OCI-LY7 (cell line): ENCODE measurements at regions not wholly inside any gene's neighbourhood (a gene's known extent, or its start where the extent isn't known, plus 50 kb on each side); places are given as distances from the start of the nearest gene placed in this dataset.
"Not testable (repeated sequence)": the region's sequence is repeated elsewhere in the genome, so short reads cannot be mapped to it uniquely, and the experiment has no call there.

ENCODE experiments used
- BruUV-seq: library from RNA; stranded (reverse); fragments of 400-500 nt; replicated peaks from 2 replicates; lab custom pipeline; 2021; lab: Mats Ljungman, UMichigan
- CTCF ChIA-PET: fragments of 300-600 bp; sonication (Branson Sonifier 250); formaldehyde crosslinking; loops from one replicate; lab custom pipeline; 2022; ENCODE audit warnings: antibody characterized with exemption; ENCODE audit not compliant: unreplicated experiment; lab: Charles Lee
- POLR2A ChIA-PET: fragments of 300-600 bp; sonication (Branson Sonifier 250); formaldehyde crosslinking; loops from one replicate; lab custom pipeline; 2022; ENCODE audit warnings: antibody characterized with exemption; lab: Charles Lee
- DNase-seq: peaks from one replicate; pipeline ENCODE4 v3.0.0-alpha.2; 2015; ENCODE audit warnings: low spot score
- H2AFZ ChIP-seq: fragments of 200-600 bp; sonication (generic), shearing (Covaris generic); 2 replicates; pipeline ENCODE4 v1.6.1; 2014; ENCODE audit warnings: mild to moderate bottlenecking, antibody characterized with exemption, low read length, moderate library complexity
- H3K27ac ChIP-seq: fragments of 200-600 bp; sonication (generic); 2 replicates; pipeline ENCODE4 v1.5.1; 2014; ENCODE audit warnings: mixed run types, low read depth, mild to moderate bottlenecking, moderate library complexity, low read length, inconsistent platforms; ENCODE audit not compliant: poor library complexity, severe bottlenecking
- H3K36me3 ChIP-seq: fragments of 200-600 bp; sonication (generic); 2 replicates; pipeline ENCODE4 v1.6.1; 2014; ENCODE audit warnings: mild to moderate bottlenecking, antibody characterized with exemption, low read length, moderate library complexity, mixed read lengths; ENCODE audit not compliant: insufficient read depth
- H3K4me1 ChIP-seq: fragments of 200-600 bp; sonication (generic); 2 replicates; pipeline ENCODE4 v1.5.1; 2014; ENCODE audit warnings: mild to moderate bottlenecking, low read length; ENCODE audit not compliant: insufficient read depth, poor library complexity, severe bottlenecking
- H3K4me2 ChIP-seq: fragments of 200-600 bp; sonication (generic); 2 replicates; pipeline ENCODE4 v1.6.1; 2014; ENCODE audit warnings: mild to moderate bottlenecking, low read length
- H3K4me3 ChIP-seq: fragments of 200-600 bp; sonication (generic); 2 replicates; pipeline ENCODE4 v1.5.1; 2014; ENCODE audit warnings: mild to moderate bottlenecking, low read depth, low read length; ENCODE audit not compliant: poor library complexity, severe bottlenecking
- H3K79me2 ChIP-seq: fragments of 200-600 bp; sonication (generic); 2 replicates; pipeline ENCODE4 v1.6.1; 2016; ENCODE audit warnings: low read depth, mild to moderate bottlenecking, low read length, moderate library complexity, mixed read lengths; ENCODE audit not compliant: insufficient read depth
- H3K9me2 ChIP-seq: fragments of 200-600 bp; sonication (generic); 2 replicates; pipeline ENCODE4 v1.6.1; 2016; ENCODE audit warnings: mild to moderate bottlenecking, low read length, mixed read lengths; ENCODE audit not compliant: insufficient read depth
- H3K9me3 ChIP-seq: fragments of 200-600 bp; sonication (generic); 2 replicates; pipeline ENCODE4 v1.6.1; 2014; ENCODE audit warnings: mild to moderate bottlenecking, mixed run types, low read length, mixed read lengths
- H4K20me1 ChIP-seq: fragments of 200-600 bp; sonication (generic); 2 replicates; pipeline ENCODE4 v1.6.1; 2014; ENCODE audit warnings: mild to moderate bottlenecking, antibody characterized with exemption, low read length, moderate library complexity, mixed read lengths; ENCODE audit not compliant: insufficient read depth
- CTCF ChIP-seq: fragments of 200-600 bp; sonication (generic); conservative IDR thresholded peaks from 2 replicates; pipeline ENCODE4 v1.5.1; 2014; ENCODE audit warnings: mild to moderate bottlenecking, antibody characterized with exemption, low read length, moderate library complexity, mixed read lengths
- EZH2phosphoT487 ChIP-seq: fragments of 200-600 bp; sonication (generic); IDR thresholded peaks from 2 replicates; pipeline ENCODE4 v1.6.1; 2018; ENCODE audit warnings: low read depth, borderline replicate concordance, mild to moderate bottlenecking, mixed run types, antibody characterized with exemption, low read length, moderate library complexity, mixed read lengths
- intact Hi-C: fragments of 100-400 bp; cut with micrococcal nuclease; formaldehyde crosslinking; loops from one replicate; pipeline ENCODE4 v1.10.0; 2022; ENCODE audit not compliant: unreplicated experiment

DNA sequence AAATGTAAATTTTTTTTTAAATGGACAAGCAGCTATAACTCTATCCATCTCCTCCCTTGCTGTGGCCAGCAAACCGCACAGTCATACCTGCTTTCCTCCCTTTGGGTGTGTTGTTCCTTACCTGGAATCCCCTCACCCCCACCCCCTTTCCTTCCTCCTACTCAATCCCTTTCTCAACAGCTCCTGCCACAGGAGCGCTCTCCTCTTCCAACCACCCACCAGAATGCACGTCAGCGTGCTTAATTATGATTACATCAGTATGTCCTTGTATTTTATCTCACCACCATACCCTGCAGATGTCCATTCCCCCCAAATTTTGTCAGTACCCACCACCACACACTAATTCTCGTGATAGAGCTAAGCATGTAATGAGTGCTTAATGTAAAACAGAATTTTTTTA, 60.9 kb upstream of the LMO2 start:
- H3K27ac ChIP-seq: no peak overlapping the region
- H3K4me1 ChIP-seq: no peaks in the 10 kb centered on the region
- no peaks in the 10 kb centered on the region for H3K36me3 ChIP-seq
- no peak for TF ChIP-seq EZH2phosphoT487
- TF ChIP-seq CTCF: no peak
- no TSS peak for BruUV-seq
- no peak overlapping the region for H2AFZ ChIP-seq
- CTCF ChIA-PET: interaction anchor here (0.6 kb wide), 1 partner anchor 103 kb away, joined by 3 read pairs; no protein-coding TSS in a partner anchor
- no peaks in the 10 kb centered on the region for H3K79me2 ChIP-seq
- H3K9me3 ChIP-seq: no peaks in the 10 kb centered on the region
- H3K4me3 ChIP-seq: no peak overlapping the region
- DNase-seq: no peak
- H4K20me1 ChIP-seq: no peaks in the 10 kb centered on the region
- no peaks in the 10 kb centered on the region for H3K9me2 ChIP-seq
- intact Hi-C loops: no loop called here
- POLR2A ChIA-PET: no interaction called here
- no peak overlapping the region for H3K4me2 ChIP-seq

GRCh38 chr11:33949252-33949913, 57.5 kb upstream of the LMO2 start:
- no peaks in the 10 kb centered on the region for H3K36me3 ChIP-seq
- intact Hi-C loops: no loop called here
- H2AFZ ChIP-seq: no peak overlapping the region
- H3K27ac ChIP-seq: no peak overlapping the region
- no peak overlapping the region for H3K4me2 ChIP-seq
- POLR2A ChIA-PET: no interaction called here
- no peak for DNase-seq
- H4K20me1 ChIP-seq: no peaks in the 10 kb centered on the region
- H3K79me2 ChIP-seq: no peaks in the 10 kb centered on the region
- no peak overlapping the region for H3K4me3 ChIP-seq
- H3K9me2 ChIP-seq: no peaks in the 10 kb centered on the region
- no peaks in the 10 kb centered on the region for H3K9me3 ChIP-seq
- TF ChIP-seq CTCF (no peak), EZH2phosphoT487 (no peak)
- no TSS peak for BruUV-seq
- CTCF ChIA-PET: interaction anchor here (0.5 kb wide), 1 partner anchor 255 kb away, joined by 3 read pairs; no protein-coding TSS in a partner anchor
- H3K4me1 ChIP-seq: no peaks in the 10 kb centered on the region

- intact Hi-C loops: no loop called here
- CTCF ChIA-PET: interaction anchor here (0.5 kb wide), 1 partner anchor 255 kb away, joined by 3 read pairs; no protein-coding TSS in a partner anchor
- TF ChIP-seq CTCF (no peak), EZH2phosphoT487 (no peak)
- POLR2A ChIA-PET: no interaction called here
- H3K4me2 ChIP-seq: no peak overlapping the region
- H3K4me1 ChIP-seq: peaks cover under 1% of the 10 kb centered on the region
- H2AFZ ChIP-seq: no peak overlapping the region
- no peaks in the 10 kb centered on the region for H3K9me2 ChIP-seq
- H4K20me1 ChIP-seq: no peaks in the 10 kb centered on the region
- no peak overlapping the region for H3K4me3 ChIP-seq
- no TSS peak for BruUV-seq
- H3K36me3 ChIP-seq: no peaks in the 10 kb centered on the region
- H3K27ac ChIP-seq: no peak overlapping the region
- no peaks in the 10 kb centered on the region for H3K79me2 ChIP-seq
- DNase-seq: no peak
- no peaks in the 10 kb centered on the region for H3K9me3 ChIP-seq
Observed at GRCh38 chr11:33948494-33948893, 56.6 kb upstream of the LMO2 start.

GRCh38 chr11:33947918-33948317, 56.0 kb upstream of the LMO2 start:
- CTCF ChIA-PET, H3K27ac ChIP-seq, H4K20me1 ChIP-seq: not testable (repeated sequence)

More at GRCh38 chr11:33947918-33948317, 56.0 kb upstream of the LMO2 start:
- H2AFZ ChIP-seq, POLR2A ChIA-PET, DNase-seq, H3K79me2 ChIP-seq, BruUV-seq, H3K9me3 ChIP-seq, H3K4me2 ChIP-seq, H3K36me3 ChIP-seq, H3K4me1 ChIP-seq, H3K4me3 ChIP-seq, H3K9me2 ChIP-seq, intact Hi-C loops: not testable (repeated sequence)
